ENCODE measurements at regions not wholly inside any gene's neighbourhood (a gene's known extent, or its start where the extent isn't known, plus 50 kb on each side); places are given as distances from the start of the nearest gene placed in this dataset.

DNA sequence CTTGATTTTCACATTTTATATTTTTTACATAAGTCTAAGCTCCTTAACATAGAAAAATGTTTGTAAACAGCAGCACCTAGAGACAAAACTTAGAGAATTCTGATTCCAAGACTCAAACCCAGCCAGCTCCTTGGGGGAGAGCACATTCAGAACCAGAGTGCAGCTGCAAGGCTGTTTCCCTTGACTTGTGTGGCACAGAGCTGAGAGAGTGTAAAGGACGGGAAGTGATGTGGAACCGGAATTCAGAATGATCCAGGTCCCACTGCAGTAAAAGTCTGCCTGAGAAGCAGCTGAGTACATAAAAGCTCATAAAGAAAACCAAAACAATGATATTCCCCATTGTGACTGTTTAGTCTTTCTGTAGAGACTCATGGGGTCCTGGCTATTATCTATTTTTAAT is 713.8 kb downstream of the RAB28 start:
- no peaks in the 10 kb centered on the region for H3K36me3 ChIP-seq (ENCODE audit: control insufficient read depth in 2 of 2, insufficient read depth in 1 of 2, low read length in 2 of 2)
- H3K9me3 ChIP-seq (ENCODE audit: control insufficient read depth, insufficient read depth, low read depth, low read length): no peaks in the 10 kb centered on the region
- ChIA-PET CTCF (interaction anchor here (0.5 kb wide), 1 partner anchor 662 kb away, joined by 3 read pairs; no protein-coding TSS in a partner anchor), POLR2A (no interaction called here)
- H3K4me3 ChIP-seq (ENCODE audit: low read depth, low read length): no peak overlapping the region
- H3K27ac ChIP-seq (ENCODE audit: extremely low read depth, low read depth, low read length): no peak overlapping the region
- TF ChIP-seq SP3 (tag by site-specific recombination; IDR thresholded peaks at IDR 0.05) (no peak), ZNF776 (tag by site-specific recombination; IDR thresholded peaks at IDR 0.05; ENCODE audit: borderline replicate concordance) (no peak), KLF10 (tag by site-specific recombination; IDR thresholded peaks at IDR 0.05) (no peak), ZNF792 (tag by site-specific recombination; IDR thresholded peaks at IDR 0.05) (no peak)
- no peaks in the 10 kb centered on the region for H3K4me1 ChIP-seq (ENCODE audit: control insufficient read depth, insufficient read depth, low read length)

DNA sequence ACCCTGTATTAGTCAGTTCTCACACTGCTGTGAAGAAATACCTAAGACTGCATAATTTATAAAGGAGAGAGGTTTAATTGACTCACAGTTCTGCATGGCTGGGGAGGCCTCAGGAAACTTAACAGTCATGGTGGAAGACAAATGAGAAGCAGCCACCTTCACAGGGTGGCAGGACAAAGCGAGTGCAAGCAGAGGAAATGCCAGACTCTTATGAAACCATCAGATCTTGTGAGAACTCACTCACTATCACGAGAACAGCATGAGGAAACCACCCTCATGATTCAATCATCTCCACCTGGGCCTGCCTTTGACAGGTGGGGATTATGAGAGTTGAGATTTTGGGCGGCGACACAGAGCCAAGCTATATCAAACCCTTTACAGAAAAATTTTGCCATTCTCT is 722.4 kb downstream of the RAB28 start:
- ChIA-PET POLR2A (no interaction called here), CTCF (interaction anchor here (0.6 kb wide), 1 partner anchor 33 kb away, joined by 5 read pairs; no protein-coding TSS in a partner anchor)
- no peaks in the 10 kb centered on the region for H3K4me1 ChIP-seq (ENCODE audit: control insufficient read depth, insufficient read depth, low read length)
- H3K4me3 ChIP-seq (ENCODE audit: low read depth, low read length): no peak overlapping the region
- H3K9me3 ChIP-seq (ENCODE audit: control insufficient read depth, insufficient read depth, low read depth, low read length): no peaks in the 10 kb centered on the region
- H3K36me3 ChIP-seq (ENCODE audit: control insufficient read depth in 2 of 2, insufficient read depth in 1 of 2, low read length in 2 of 2): no peaks in the 10 kb centered on the region
- no peak overlapping the region for H3K27ac ChIP-seq (ENCODE audit: extremely low read depth, low read depth, low read length)
- no peak for TF ChIP-seq ZNF146 (tag by site-specific recombination; IDR thresholded peaks at IDR 0.05)
- no peak for TF ChIP-seq ZNF747 (tag by site-specific recombination; IDR thresholded peaks at IDR 0.05)
- no peak for TF ChIP-seq MEIS1 (CRISPR knock-in tag; IDR thresholded peaks at IDR 0.05; ENCODE audit: borderline replicate concordance)
- TF ChIP-seq ZNF423 (tag by site-specific recombination; IDR thresholded peaks at IDR 0.05): no peak
- no peak for TF ChIP-seq ZNF133 (tag by site-specific recombination; IDR thresholded peaks at IDR 0.05)
- no peak for TF ChIP-seq ZNF777 (tag by site-specific recombination; IDR thresholded peaks at IDR 0.05; ENCODE audit: borderline replicate concordance)
- TF ChIP-seq ZNF549 (tag by site-specific recombination; IDR thresholded peaks at IDR 0.05): no peak
- no peak for TF ChIP-seq ZNF555 (tag by site-specific recombination; conservative IDR thresholded peaks at IDR 0.05)
- no peak for TF ChIP-seq ZNF16 (tag by site-specific recombination; IDR thresholded peaks at IDR 0.05; ENCODE audit: low read depth)
- TF ChIP-seq ZNF658 (tag by site-specific recombination; IDR thresholded peaks at IDR 0.05): no peak
- TF ChIP-seq ZNF510 (tag by site-specific recombination; IDR thresholded peaks at IDR 0.05; ENCODE audit: insufficient replicate concordance): no peak
- no peak for TF ChIP-seq YY2 (tag by site-specific recombination; IDR thresholded peaks at IDR 0.05)
- no peak for TF ChIP-seq OSR2 (tag by site-specific recombination; IDR thresholded peaks at IDR 0.05)
- TF ChIP-seq ZNF266 (tag by site-specific recombination; IDR thresholded peaks at IDR 0.05; ENCODE audit: low read depth): no peak
- TF ChIP-seq ZBTB7A (tag by site-specific recombination; IDR thresholded peaks at IDR 0.05; ENCODE audit: low read depth): no peak

DNA sequence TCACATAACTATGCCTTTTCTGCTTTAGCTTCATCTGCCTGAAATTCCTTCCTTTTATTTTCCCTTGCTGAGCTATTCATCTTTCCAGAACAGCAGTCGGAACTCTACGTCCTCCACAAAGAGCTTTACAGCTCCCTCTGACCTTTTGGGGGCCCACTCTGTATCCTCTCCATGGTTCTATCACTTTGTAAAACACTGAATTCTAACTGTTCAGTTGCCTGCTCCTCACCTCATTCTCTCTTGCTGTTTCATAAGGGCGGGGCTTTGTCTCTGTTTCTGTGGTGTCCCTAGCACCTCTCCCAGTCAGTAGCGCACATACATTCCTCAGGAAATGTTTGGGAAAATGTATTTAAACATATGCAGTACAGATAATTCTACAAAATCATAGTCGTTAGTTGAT is 737.0 kb downstream of the RAB28 start:
- CTCF ChIA-PET: no interaction called here

DNA sequence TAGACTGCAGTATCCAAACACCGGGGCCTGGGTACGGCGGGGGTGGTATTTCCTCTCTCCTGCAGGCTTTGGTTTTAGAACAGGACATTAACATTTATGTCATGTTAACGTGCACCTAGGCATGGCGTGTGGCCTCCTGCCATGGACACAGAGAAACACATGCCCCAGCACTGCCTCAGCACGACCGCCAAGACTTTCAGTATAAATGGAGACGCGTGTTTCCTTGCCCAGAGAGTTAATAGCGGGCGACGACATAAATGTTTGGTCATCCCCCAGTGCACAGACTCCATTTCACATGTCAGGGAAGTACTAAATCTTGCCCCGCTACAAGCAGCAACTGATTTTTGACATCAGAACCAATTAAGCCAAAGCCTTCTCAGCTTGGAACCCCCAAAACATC is 737.9 kb downstream of the RAB28 start:
- no peaks in the 10 kb centered on the region for H3K9me3 ChIP-seq (ENCODE audit: control insufficient read depth, insufficient read depth, low read depth, low read length)
- POLR2A ChIA-PET: no interaction called here
- H3K4me3 ChIP-seq (ENCODE audit: low read depth, low read length): no peak overlapping the region
- CTCF ChIA-PET: no interaction called here
- H3K4me1 ChIP-seq (ENCODE audit: control insufficient read depth, insufficient read depth, low read length): no peaks in the 10 kb centered on the region
- H3K27ac ChIP-seq (ENCODE audit: extremely low read depth, low read depth, low read length): no peak overlapping the region
- no peaks in the 10 kb centered on the region for H3K36me3 ChIP-seq (ENCODE audit: control insufficient read depth in 2 of 2, insufficient read depth in 1 of 2, low read length in 2 of 2)
- TF ChIP-seq HOXC10 (CRISPR knock-in tag; IDR thresholded peaks at IDR 0.05) (no peak), ZNF449 (tag by site-specific recombination; IDR thresholded peaks at IDR 0.05) (no peak), ZBTB6 (tag by site-specific recombination; IDR thresholded peaks at IDR 0.05) (no peak), ZNF146 (tag by site-specific recombination; IDR thresholded peaks at IDR 0.05) (no peak), ZNF121 (tag by site-specific recombination; IDR thresholded peaks at IDR 0.05) (no peak)
- TF ChIP-seq, protein P1, sequence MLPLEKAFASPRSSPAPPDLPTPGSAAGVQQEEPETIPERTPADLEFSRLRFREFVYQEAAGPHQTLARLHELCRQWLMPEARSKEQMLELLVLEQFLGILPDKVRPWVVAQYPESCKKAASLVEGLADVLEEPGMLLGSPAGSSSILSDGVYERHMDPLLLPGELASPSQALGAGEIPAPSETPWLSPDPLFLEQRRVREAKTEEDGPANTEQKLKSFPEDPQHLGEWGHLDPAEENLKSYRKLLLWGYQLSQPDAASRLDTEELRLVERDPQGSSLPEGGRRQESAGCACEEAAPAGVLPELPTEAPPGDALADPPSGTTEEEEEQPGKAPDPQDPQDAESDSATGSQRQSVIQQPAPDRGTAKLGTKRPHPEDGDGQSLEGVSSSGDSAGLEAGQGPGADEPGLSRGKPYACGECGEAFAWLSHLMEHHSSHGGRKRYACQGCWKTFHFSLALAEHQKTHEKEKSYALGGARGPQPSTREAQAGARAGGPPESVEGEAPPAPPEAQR (tag by site-specific recombination; IDR thresholded peaks at IDR 0.05): no peak

More for the DNA sequence above, 737.0 kb downstream of the RAB28 start:
- POLR2A ChIA-PET: no interaction called here
- Histone ChIP-seq H3K4me1 (ENCODE audit: control insufficient read depth, insufficient read depth, low read length) (no peaks in the 10 kb centered on the region), H3K27ac (ENCODE audit: extremely low read depth, low read depth, low read length) (no peak overlapping the region), H3K9me3 (ENCODE audit: control insufficient read depth, insufficient read depth, low read depth, low read length) (no peaks in the 10 kb centered on the region), H3K4me3 (ENCODE audit: low read depth, low read length) (no peak overlapping the region), H3K36me3 (ENCODE audit: control insufficient read depth in 2 of 2, insufficient read depth in 1 of 2, low read length in 2 of 2) (no peaks in the 10 kb centered on the region)
- TF ChIP-seq KLF1 (tag by site-specific recombination; IDR thresholded peaks at IDR 0.05) (no peak), ZNF473 (tag by site-specific recombination; IDR thresholded peaks at IDR 0.05) (no peak), EGR2 (tag by site-specific recombination; IDR thresholded peaks at IDR 0.05; ENCODE audit: low read depth) (no peak), ZNF610 (tag by site-specific recombination; IDR thresholded peaks at IDR 0.05; ENCODE audit: borderline replicate concordance) (no peak), SP3 (tag by site-specific recombination; IDR thresholded peaks at IDR 0.05) (no peak)
